HEK293 (cell line): ENCODE measurements at regions not wholly inside any gene's neighbourhood (a gene's known extent, or its start where the extent isn't known, plus 50 kb on each side); places are given as distances from the start of the nearest gene placed in this dataset.
A peak's percentile ranks its signal among the peaks of the same experiment; 100 is the strongest.

Source experiments
- BCL11B ChIP-seq: fragments of 450-650 bp; formaldehyde crosslinking; IDR thresholded peaks from 2 replicates; pipeline ENCODE4 v1.5.1; 2016; ENCODE audit warnings: low read depth, missing biosample characterization, missing genetic modification characterization
- GLI4 ChIP-seq: fragments of 450-650 bp; formaldehyde crosslinking; IDR thresholded peaks from 2 replicates; pipeline ENCODE4 v1.5.1; 2016; ENCODE audit warnings: missing biosample characterization, missing genetic modification characterization
- KLF7 ChIP-seq: fragments of 450-650 bp; formaldehyde crosslinking; IDR thresholded peaks from 2 replicates; pipeline ENCODE4 v1.5.1; 2016; ENCODE audit warnings: missing biosample characterization, missing genetic modification characterization, borderline replicate concordance
- KLF8 ChIP-seq: fragments of 450-650 bp; formaldehyde crosslinking; IDR thresholded peaks from 2 replicates; pipeline ENCODE4 v1.5.1; 2016; ENCODE audit warnings: missing biosample characterization, missing genetic modification characterization
- KLF9 ChIP-seq: fragments of 450-650 bp; formaldehyde crosslinking; IDR thresholded peaks from 2 replicates; pipeline ENCODE4 v1.5.1; 2016; ENCODE audit warnings: missing biosample characterization, missing genetic modification characterization, low read depth
- OSR2 ChIP-seq: fragments of 450-650 bp; formaldehyde crosslinking; IDR thresholded peaks from 2 replicates; pipeline ENCODE4 v1.5.1; 2016; ENCODE audit warnings: missing biosample characterization, missing genetic modification characterization
- PRDM1 ChIP-seq: fragments of 450-650 bp; formaldehyde crosslinking; IDR thresholded peaks from 2 replicates; pipeline ENCODE4; 2016; ENCODE audit warnings: missing biosample characterization, missing genetic modification characterization
- PRDM6 ChIP-seq: fragments of 450-650 bp; formaldehyde crosslinking; IDR thresholded peaks from 2 replicates; pipeline ENCODE4 v1.5.1; 2017; ENCODE audit warnings: missing biosample characterization, missing genetic modification characterization
- SALL2 ChIP-seq: fragments of 450-650 bp; formaldehyde crosslinking; IDR thresholded peaks from 2 replicates; pipeline ENCODE4 v1.5.0; 2017; ENCODE audit warnings: missing biosample characterization, mild to moderate bottlenecking, missing genetic modification characterization, borderline replicate concordance
- SP3 ChIP-seq: fragments of 450-650 bp; formaldehyde crosslinking; IDR thresholded peaks from 2 replicates; pipeline ENCODE4 v1.5.1; 2016; ENCODE audit warnings: missing biosample characterization, missing genetic modification characterization
- YY2 ChIP-seq: fragments of 450-650 bp; formaldehyde crosslinking; IDR thresholded peaks from 2 replicates; pipeline ENCODE4 v1.5.1; 2016; ENCODE audit warnings: missing biosample characterization, missing genetic modification characterization
- ZBTB1 ChIP-seq: fragments of 450-650 bp; formaldehyde crosslinking; IDR thresholded peaks from 2 replicates; pipeline ENCODE4 v1.5.1; 2016; ENCODE audit warnings: missing biosample characterization, missing genetic modification characterization
- ZBTB10 ChIP-seq: fragments of 450-650 bp; formaldehyde crosslinking; IDR thresholded peaks from 2 replicates; pipeline ENCODE4 v1.5.1; 2016; ENCODE audit warnings: missing biosample characterization, missing genetic modification characterization
- ZNF121 ChIP-seq: fragments of 450-650 bp; formaldehyde crosslinking; IDR thresholded peaks from 2 replicates; pipeline ENCODE4 v1.5.1; 2016; ENCODE audit warnings: missing biosample characterization, missing genetic modification characterization
- ZNF132 ChIP-seq: fragments of 450-650 bp; formaldehyde crosslinking; IDR thresholded peaks from 2 replicates; pipeline ENCODE4 v1.5.1; 2017; ENCODE audit warnings: missing biosample characterization, missing genetic modification characterization, borderline replicate concordance
- ZNF174 ChIP-seq: fragments of 450-650 bp; formaldehyde crosslinking; IDR thresholded peaks from 2 replicates; pipeline ENCODE4 v1.5.0; 2017; ENCODE audit warnings: missing biosample characterization, mild to moderate bottlenecking, missing genetic modification characterization
- ZNF184 ChIP-seq: fragments of 450-650 bp; IDR thresholded peaks from 2 replicates; pipeline ENCODE4 v1.5.1; 2018; ENCODE audit warnings: missing biosample characterization, mild to moderate bottlenecking, missing genetic modification characterization
- ZNF302 ChIP-seq: fragments of 450-650 bp; formaldehyde crosslinking; IDR thresholded peaks from 2 replicates; pipeline ENCODE4 v1.5.1; 2016; ENCODE audit warnings: missing biosample characterization, missing genetic modification characterization, low read depth
- ZNF350 ChIP-seq: fragments of 450-650 bp; formaldehyde crosslinking; IDR thresholded peaks from 2 replicates; pipeline ENCODE4 v1.5.0; 2017; ENCODE audit warnings: missing biosample characterization, mild to moderate bottlenecking, missing genetic modification characterization
- ZNF362 ChIP-seq: fragments of 450-650 bp; formaldehyde crosslinking; IDR thresholded peaks from 2 replicates; pipeline ENCODE4 v1.5.1; 2016; ENCODE audit warnings: missing biosample characterization, missing genetic modification characterization
- ZNF366 ChIP-seq: fragments of 450-650 bp; formaldehyde crosslinking; conservative IDR thresholded peaks from 2 replicates; pipeline ENCODE4 v1.5.1; 2016; ENCODE audit warnings: missing biosample characterization, missing genetic modification characterization
- ZNF391 ChIP-seq: fragments of 450-650 bp; formaldehyde crosslinking; IDR thresholded peaks from 2 replicates; pipeline ENCODE4 v1.5.1; 2016; ENCODE audit warnings: low read depth, missing biosample characterization, missing genetic modification characterization, borderline replicate concordance
- ZNF513 ChIP-seq: fragments of 450-650 bp; IDR thresholded peaks from 2 replicates; pipeline ENCODE4 v1.5.1; 2018; ENCODE audit warnings: missing biosample characterization, missing genetic modification characterization
- ZNF654 ChIP-seq: fragments of 450-650 bp; formaldehyde crosslinking; IDR thresholded peaks from 2 replicates; pipeline ENCODE4 v1.5.1; 2016; ENCODE audit warnings: low read depth, missing biosample characterization, missing genetic modification characterization
- ZNF677 ChIP-seq: fragments of 450-650 bp; IDR thresholded peaks from 2 replicates; pipeline ENCODE4 v1.5.0; 2018; ENCODE audit warnings: missing biosample characterization, mild to moderate bottlenecking, missing genetic modification characterization, moderate library complexity
- ZNF785 ChIP-seq: fragments of 450-650 bp; formaldehyde crosslinking; IDR thresholded peaks from 2 replicates; pipeline ENCODE4 v1.5.1; 2016; ENCODE audit warnings: missing biosample characterization, missing genetic modification characterization
- ZNF791 ChIP-seq: fragments of 450-650 bp; formaldehyde crosslinking; IDR thresholded peaks from 2 replicates; pipeline ENCODE4 v1.5.1; 2016; ENCODE audit warnings: missing biosample characterization, missing genetic modification characterization
- ZNF792 ChIP-seq: fragments of 450-650 bp; formaldehyde crosslinking; IDR thresholded peaks from 2 replicates; pipeline ENCODE4 v1.5.1; 2016; ENCODE audit warnings: missing biosample characterization, missing genetic modification characterization
- ZNF837 ChIP-seq: fragments of 450-650 bp; formaldehyde crosslinking; IDR thresholded peaks from 2 replicates; pipeline ENCODE4 v1.5.1; 2016; ENCODE audit warnings: missing biosample characterization, missing genetic modification characterization
- TF ChIP-seq, protein P1 (sequence below): fragments of 450-650 bp; formaldehyde crosslinking; IDR thresholded peaks from 2 replicates; pipeline ENCODE4 v1.5.1; 2016; ENCODE audit warnings: missing biosample characterization, missing genetic modification characterization
- TF ChIP-seq, protein P2 (sequence below): fragments of 450-650 bp; formaldehyde crosslinking; IDR thresholded peaks from 2 replicates; pipeline ENCODE4 v1.5.1; 2016; ENCODE audit warnings: missing biosample characterization, missing genetic modification characterization

GRCh38 chr15:69557020-69557706 lies 104.5 kb downstream of the RPLP1 start (continued):
- TF ChIP-seq ZBTB10 (no peak), ZNF366 (tag by site-specific recombination) (peak; percentile 54), KLF7 (tag by site-specific recombination) (no peak), ZNF302 (tag by site-specific recombination) (no peak), OSR2 (tag by site-specific recombination) (no peak), ZNF391 (tag by site-specific recombination) (peak; percentile 62; the same call in 1 of the 2 replicates), SALL2 (no peak), ZNF677 (no peak), ZNF654 (tag by site-specific recombination) (no peak), ZNF121 (no peak), ZNF785 (tag by site-specific recombination) (no peak), PRDM6 (tag by site-specific recombination) (no peak), ZNF837 (tag by site-specific recombination) (no peak), ZNF791 (tag by site-specific recombination) (no peak), KLF9 (no peak), ZNF174 (tag by site-specific recombination) (no peak), BCL11B (no peak), YY2 (tag by site-specific recombination) (no peak), ZNF792 (tag by site-specific recombination) (no peak), ZNF350 (tag by site-specific recombination) (no peak), ZBTB1 (tag by site-specific recombination) (no peak), ZNF184 (tag by site-specific recombination) (peak; percentile 90; the same call in 1 of the 2 replicates), PRDM1 (no peak), GLI4 (tag by site-specific recombination) (no peak), ZNF362 (tag by site-specific recombination) (no peak), KLF8 (tag by site-specific recombination) (peak; percentile 23; the same call in 1 of the 2 replicates), SP3 (no peak), ZNF513 (tag by site-specific recombination) (no peak), ZNF132 (no peak)
- TF ChIP-seq, protein P1, sequence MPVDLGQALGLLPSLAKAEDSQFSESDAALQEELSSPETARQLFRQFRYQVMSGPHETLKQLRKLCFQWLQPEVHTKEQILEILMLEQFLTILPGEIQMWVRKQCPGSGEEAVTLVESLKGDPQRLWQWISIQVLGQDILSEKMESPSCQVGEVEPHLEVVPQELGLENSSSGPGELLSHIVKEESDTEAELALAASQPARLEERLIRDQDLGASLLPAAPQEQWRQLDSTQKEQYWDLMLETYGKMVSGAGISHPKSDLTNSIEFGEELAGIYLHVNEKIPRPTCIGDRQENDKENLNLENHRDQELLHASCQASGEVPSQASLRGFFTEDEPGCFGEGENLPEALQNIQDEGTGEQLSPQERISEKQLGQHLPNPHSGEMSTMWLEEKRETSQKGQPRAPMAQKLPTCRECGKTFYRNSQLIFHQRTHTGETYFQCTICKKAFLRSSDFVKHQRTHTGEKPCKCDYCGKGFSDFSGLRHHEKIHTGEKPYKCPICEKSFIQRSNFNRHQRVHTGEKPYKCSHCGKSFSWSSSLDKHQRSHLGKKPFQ (tag by site-specific recombination), result no peak
- TF ChIP-seq, protein P2, sequence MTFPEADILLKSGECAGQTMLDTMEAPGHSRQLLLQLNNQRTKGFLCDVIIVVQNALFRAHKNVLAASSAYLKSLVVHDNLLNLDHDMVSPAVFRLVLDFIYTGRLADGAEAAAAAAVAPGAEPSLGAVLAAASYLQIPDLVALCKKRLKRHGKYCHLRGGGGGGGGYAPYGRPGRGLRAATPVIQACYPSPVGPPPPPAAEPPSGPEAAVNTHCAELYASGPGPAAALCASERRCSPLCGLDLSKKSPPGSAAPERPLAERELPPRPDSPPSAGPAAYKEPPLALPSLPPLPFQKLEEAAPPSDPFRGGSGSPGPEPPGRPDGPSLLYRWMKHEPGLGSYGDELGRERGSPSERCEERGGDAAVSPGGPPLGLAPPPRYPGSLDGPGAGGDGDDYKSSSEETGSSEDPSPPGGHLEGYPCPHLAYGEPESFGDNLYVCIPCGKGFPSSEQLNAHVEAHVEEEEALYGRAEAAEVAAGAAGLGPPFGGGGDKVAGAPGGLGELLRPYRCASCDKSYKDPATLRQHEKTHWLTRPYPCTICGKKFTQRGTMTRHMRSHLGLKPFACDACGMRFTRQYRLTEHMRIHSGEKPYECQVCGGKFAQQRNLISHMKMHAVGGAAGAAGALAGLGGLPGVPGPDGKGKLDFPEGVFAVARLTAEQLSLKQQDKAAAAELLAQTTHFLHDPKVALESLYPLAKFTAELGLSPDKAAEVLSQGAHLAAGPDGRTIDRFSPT (tag by site-specific recombination), result no peak
